Suppressor macrophage treated with lipopolysaccharide for 4 hours (primary cell): ENCODE measurements at regions not wholly inside any gene's neighbourhood (a gene's known extent, or its start where the extent isn't known, plus 50 kb on each side); places are given as distances from the start of the nearest gene placed in this dataset.
"Not testable (repeated sequence)": the region's sequence is repeated elsewhere in the genome, so short reads cannot be mapped to it uniquely, and the experiment has no call there.

Experiments
- DNase-seq: peaks from one replicate; pipeline ENCODE4 v3.0.0-alpha.2; 2020

DNA sequence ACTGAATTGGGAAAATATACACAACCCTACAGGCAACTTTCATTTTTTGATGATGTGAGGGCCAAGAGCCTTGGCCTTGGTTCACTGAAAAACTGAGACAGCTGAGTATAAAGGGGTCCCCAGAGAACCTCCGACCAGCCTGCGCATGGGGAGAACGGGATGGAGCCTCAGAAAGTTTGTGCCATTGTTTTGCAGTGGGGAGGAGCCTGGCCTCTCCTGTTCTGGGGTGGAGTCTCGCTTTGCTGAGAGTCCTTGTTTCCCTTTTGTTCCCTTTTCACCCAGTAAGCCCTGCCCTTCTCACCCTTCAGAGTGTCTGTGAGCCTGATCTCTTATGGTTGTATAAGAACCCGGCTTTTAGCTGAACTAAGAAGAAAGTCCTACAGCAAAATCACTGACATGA lies 193.2 kb upstream of the AKR1E2 start:
- no peak for DNase-seq

DNA sequence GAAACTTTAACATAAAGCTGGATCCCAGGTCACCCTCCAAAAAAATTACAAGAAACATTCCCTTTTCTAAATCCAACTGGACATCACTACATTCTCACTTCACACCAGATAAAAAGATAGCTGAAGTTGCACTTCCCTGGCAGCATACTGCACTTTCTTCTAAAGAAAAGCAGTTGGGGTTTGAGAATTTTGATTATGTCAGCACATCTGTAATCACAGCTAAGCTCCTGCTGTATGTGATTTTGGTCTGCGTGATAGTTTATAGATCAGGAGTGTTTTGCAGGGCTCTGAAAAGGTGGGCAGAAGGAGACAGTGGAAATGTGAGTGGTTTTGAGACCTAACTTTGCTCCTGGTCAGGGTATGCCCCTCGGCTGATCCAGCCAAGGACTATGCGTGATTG lies 199.1 kb upstream of the AKR1E2 start:
- no peak for DNase-seq

DNA sequence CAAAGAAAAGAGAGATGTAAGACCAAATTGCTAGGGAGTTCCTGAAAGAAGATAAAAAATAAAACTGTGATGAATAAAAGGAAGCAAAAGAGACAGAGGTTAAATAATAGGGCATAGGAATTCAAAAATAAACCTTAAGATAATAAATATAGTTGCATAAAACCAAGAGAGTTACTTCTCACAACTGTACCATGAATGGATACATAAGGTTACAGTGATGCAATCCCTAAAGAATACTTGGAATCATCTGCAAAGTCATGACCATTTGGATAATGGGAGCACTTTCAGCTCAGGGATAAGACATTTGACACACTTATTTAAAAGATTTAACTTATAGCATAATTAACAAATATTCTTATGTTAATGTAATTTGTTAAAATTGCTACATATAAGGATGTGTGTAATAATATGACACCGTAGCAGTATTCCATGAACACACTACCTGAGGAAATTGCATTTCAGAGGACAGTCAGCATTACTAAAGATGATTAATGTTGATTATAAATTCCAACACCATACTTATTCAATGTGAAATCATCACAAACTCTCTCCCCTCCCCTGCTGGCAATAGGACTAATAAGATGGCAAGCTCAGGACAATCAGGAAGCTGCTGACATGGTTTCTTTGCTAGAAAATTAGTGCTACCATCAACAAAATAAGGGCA lies 202.1 kb upstream of the AKR1E2 start:
- DNase-seq = no peak

DNA sequence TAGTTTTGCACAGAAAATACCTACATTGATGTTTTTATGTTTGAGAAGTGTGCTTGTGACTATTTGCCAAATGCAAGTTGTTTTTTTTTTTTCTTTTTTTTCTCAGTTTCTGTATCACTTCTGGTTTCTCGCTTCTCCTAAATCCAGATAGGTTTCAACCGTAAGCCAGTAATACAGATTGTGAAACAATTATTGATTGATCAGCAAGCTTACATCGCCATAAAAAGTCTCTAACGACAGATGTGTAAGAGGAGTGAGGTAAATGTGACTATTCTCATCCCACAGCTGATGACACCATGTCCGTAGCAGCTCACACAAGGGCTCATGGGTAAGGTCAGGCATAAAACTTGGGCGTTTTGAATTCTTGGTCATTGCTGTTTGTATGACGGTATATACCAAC lies 202.8 kb upstream of the AKR1E2 start:
- peak; percentile 16 for DNase-seq

DNA sequence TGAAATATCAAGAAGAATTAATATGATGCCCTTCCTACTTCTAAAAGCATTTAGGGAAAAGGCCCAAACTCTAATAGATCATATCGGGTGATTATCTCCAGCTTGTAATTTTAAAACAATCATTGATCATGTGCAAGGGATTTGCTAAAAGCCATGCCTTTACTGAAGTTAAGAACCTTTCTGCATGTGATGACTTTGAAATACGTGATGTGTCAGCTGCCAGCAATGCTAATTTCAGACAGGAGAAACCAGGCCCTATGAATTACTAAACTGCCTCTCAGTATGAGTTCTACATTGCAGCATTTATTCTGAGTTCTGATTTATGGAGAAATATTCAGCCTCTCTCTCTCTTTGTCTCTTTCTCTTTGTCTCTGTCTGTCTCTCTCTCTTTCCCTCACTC lies 203.6 kb upstream of the AKR1E2 start:
- no peak for DNase-seq

DNA sequence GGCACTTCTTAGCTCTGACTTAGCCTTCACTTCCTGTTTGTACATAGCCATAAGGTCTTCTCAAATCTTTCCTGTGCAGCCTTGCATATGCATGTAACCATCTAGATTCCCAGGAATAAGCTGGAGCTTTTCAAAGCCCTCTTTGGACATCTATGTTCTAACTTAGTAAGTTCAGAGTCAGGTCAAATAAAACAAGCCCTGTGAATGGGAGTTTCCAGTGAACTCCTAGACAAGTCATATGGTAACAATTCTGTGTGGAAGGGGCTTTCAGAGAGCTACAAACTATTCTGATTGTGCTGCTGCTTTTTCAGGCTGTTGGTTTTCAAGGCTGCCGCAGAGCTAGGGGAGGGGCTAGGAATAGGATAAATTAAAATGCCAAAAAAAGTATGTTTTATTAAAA lies 208.4 kb upstream of the AKR1E2 start:
- DNase-seq = no peak

DNA sequence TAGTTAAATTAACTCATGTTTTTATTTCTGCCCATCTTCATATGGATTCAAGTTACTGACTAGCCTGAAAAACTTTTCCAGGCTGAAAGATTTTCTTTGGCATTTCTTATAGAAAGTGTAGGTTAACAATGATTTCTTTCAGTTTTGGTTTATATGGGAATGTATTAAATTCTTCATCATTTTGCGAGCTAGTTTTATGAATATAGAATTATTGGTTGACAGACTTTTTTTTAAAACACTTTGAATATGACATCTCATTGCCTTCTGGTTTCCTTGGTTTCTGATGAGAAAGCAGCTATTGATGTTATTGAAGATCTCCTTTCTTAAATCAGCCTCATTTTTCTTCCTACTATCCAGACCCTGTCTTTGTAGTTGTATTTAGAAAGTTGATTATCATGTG lies 211.0 kb upstream of the AKR1E2 start:
- DNase-seq = no peak

DNA sequence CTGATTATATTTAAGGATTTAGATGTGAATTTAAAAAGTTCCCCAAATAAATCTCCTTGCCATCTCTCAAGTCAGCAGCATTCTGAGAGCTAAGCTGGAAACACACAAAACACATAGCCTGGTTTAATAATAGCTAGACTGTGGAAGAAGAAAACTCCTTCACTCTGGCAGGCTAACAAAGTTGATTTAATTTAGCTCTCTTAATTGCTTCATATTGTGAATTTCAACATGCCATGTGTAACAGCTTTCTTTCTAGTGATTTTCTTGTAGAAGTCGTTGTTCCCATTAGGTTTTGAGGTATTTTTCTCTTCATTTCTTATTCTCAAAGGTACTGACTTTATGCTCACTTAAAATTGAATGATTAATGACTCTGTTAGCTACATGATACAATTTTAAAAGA lies 216.8 kb upstream of the AKR1E2 start:
- no peak for DNase-seq

DNA sequence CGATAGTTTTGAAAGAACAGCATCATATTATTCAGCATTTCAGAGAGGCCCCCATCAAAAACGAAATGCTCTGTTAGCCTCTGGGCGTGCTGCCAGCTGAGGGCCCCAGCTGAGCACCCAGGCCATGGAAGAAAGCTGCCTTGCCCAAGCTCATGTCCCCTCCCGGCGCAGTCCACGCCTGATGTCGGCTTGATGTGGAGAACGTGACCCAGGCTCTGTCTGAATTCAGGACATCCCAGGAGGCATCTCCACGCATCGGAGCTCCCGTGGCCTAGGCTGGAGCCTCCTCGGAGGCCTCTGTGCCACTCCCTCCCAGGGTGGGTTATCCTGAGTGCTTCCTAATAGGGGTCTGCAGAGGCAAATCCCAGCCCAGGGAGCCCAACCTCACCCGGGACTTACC lies 218.3 kb upstream of the AKR1E2 start:
- no peak for DNase-seq

DNA sequence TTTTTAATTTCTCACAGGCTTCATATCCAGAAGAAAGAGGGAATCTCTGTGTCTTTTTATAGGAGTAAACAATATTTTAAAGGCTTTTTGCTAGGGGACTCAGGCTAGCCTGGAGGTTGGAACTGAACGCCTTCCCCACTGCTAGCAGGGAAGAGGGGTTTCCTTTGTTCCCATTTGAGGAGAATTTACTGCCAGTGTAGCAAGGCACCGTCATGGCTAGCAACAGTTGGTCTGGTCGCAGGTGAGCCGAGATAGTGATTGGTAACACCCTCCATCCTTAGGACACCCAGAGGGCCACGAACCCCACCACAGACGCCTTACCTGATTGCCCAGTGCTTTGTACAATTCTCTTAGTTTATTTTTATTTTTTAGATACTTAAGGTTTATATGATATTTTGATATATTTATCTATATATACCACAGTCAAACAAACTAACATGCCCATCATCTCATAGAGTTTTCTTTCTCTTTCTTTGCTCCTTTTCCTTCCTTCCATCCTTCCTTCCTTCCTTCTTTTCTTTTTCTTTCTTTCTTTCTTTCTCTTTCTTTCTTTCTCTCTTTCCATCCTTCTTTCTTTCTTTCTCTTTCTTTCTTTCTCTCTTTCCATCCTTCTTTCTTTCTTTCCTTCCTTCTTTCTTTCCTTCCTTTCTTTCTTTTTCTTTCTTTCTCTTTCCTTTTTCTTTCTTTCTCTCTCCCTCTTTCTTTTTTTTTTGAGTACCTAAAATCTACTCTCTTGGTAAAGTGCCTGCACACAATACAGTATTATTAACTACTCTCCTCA lies 219.0 kb upstream of the AKR1E2 start:
- DNase-seq = no peak

DNA sequence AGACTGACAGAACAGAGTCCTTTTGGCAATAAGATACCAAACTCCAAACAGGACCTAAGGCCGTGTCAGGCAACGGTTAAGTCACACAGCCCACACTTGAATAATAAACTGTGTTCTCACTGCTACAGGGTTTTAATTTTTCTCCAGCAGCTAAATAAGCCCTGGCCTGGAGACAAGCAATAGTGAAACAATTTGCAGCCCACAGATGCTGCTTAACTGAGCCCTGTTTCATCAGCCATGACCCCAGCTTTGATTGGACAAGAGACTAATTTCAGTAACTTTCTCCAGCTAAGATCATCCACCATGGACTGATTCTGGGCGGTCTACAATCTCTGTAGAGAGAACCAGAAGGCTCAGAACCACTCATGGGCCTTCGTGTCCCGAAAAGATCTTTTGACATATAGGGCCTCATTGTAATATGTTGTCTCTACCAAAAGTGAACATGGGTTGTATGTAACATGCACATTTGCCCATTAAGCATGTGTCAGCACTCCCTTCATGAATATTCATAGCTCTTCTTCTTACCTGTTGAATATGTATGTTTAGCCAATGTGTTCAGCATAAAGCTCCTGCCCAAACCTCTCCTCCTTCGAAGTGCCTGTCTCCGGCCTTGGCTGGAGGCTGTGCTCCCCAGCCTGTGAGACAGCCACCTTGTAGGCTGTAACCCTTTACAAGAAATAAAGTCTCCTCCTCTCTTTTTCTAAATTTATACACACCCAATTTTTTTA lies 223.1 kb upstream of the AKR1E2 start:
- no peak for DNase-seq

DNA sequence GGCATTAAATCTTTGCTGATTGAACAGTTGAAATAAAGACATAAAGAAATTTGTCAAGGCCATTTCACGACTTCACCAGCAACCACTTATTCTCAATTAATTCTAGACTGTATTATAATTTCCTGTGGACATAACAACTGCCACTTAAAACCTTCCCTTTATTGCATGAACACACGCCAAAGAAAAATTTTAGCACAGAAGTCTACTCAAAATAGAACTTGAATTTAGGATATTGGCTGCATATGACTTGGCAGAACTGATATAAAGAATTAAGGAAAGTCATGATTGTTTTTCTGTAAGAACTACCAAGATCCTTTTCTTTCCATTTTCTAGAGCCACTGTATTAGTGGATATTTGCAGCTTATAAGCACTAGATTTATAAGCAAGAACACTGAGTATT lies 226.5 kb upstream of the AKR1E2 start:
- DNase-seq = no peak

DNA sequence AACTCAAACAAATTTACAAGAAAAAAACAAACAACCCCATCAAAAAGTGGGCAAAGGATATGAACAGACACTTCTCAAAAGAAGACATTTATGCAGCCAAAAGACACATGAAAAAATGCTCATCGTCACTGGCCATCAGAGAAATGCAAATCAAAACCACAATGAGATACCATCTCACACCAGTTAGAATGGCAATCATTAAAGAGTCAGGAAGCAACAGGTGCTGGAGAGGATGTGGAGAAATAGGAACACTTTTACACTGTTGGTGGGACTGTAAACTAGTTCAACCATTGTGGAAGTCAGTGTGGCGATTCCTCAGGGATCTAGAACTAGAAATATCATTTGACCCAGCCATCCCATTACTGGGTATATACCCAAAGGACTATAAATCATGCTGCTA lies 228.1 kb upstream of the AKR1E2 start:
- not testable (repeated sequence) for DNase-seq

DNA sequence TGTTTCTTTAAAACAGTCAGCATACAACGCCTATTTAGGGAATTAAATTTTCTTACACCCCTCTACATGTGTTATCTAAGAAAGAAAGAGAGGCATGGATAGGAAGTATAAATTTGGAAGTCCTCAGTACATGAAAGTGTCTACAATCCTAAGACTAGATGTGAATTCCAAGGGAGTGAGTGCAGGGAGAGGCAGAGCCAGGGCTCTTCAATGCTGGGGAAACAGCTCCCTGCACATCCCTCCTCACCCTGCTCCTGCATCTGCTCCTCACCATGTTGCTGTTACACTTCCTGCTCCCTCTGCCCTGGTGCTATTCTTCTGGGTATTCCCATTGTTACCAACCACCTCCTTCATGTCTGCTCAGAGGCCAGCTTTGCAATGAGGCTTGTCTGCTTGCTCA lies 229.1 kb upstream of the AKR1E2 start:
- DNase-seq = no peak

DNA sequence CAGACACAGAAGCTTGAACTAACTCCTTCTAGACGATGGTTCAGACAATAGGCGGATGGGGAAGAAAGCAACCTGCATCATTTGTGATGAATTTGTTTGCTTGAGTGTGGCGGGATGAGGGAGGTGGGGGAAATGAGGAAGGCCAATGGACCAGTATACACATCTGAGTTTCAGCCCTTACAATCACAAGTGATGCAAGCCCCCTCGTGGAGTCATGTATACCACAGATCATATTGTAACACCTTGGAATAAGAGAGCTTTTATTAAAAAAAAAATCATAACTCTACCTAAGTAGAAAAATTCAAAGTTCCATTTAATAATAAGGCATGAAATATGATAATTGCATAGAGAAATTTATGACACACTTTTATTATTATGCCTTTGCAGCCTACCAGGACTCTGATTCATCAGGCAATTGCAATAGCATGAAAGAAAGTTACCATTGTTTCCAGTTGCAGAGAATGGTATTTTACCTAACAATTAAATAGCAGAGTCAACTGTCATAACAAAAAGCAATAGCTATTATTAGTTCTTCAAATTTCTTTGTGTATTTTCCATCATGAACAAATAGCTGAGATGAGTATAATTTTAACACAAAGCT lies 230.2 kb upstream of the AKR1E2 start:
- DNase-seq = no peak

DNA sequence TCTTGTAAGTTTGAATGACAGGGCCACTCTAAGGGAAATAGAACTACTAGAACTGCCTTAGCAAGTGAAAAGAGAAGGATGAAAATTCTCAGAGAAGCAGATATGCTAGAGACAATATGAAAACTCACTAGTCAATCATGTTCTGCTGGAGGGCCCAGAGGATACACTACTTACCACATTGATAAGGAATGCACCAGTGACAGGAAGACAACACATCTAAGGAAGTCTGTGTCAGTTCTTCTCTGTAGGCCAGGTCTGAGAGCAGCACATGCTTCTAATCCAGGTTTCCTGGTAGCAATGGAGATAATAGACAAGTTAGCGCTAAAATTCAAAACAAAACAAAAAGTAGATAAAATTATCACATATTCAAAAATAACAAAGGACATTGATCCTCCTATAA lies 235.2 kb upstream of the AKR1E2 start:
- no peak for DNase-seq

DNA sequence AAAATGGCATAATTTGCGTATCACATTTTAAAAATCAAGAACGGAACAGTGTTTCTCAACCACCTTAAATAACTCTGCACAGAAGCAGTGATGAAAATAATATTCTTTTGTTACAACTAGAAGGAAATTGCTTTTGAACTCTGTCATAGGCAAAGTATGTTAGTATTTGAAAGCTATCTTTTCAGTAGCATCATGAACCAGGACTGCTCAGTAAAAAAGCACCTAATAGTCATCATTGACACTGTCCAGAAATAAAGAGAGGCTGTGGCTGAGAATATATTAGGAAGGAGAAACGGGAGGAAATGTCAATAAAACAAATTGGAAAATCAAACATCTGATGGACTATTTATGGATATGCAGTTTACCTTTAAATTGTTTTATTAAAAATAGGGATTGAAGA lies 237.2 kb upstream of the AKR1E2 start:
- no peak for DNase-seq

DNA sequence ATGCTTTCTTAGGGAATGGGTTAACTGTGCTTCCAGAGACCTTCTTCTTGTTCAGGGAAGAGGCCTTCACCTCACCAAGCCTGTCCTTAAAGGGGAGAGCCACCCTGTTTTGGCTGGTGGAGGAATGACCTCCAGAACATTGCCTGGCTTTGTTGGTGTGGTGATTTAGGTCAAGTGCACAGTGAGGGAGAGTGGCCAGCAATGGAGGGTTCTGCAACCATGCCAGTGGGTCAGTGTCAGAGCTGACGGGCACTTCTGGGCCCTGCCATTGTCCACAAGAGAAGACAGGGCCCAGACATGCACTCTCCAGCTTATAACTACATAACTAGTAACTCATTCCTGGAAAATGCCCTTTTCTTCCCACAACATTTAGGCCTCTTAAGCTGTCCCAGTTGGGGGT lies 238.5 kb upstream of the AKR1E2 start:
- no peak for DNase-seq

DNA sequence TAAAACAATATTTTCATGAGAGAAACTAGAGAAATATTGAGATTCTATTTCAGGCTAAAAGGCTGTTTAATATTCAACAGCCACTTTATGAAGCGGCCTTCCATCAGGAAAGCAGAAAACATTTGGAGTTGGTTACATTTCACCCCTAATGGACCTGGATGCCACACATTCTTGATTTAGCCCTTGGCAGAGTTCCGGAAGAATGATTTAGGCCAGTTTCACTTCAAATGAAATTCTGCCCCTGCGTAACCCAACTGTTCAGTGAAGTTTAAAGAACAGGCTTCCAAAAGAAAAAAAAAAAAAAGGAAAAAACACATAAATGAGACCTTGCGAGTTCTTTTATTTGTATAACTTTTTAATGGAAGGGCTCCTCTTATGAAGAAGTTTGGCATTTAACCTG lies 239.2 kb upstream of the AKR1E2 start:
- no peak for DNase-seq

DNA sequence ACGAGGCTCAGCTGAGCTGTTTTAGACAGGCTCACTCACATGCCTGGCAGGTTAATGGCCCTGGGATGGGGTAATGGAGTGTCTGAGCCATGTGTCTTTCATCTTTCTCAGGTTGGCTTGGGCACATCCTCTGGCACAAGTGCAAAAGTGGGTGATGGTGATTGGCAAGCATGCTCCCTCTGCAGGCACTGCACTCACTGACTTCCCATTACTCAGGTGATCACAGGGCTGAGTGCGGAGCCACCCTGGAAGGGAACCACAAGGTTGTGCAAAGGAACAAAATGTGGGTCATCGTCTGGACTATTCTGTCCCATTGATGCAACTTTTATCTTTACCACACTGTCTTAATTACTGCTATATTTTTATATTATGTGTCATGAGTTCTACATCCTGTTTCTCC lies 244.1 kb upstream of the AKR1E2 start:
- no peak for DNase-seq

DNA sequence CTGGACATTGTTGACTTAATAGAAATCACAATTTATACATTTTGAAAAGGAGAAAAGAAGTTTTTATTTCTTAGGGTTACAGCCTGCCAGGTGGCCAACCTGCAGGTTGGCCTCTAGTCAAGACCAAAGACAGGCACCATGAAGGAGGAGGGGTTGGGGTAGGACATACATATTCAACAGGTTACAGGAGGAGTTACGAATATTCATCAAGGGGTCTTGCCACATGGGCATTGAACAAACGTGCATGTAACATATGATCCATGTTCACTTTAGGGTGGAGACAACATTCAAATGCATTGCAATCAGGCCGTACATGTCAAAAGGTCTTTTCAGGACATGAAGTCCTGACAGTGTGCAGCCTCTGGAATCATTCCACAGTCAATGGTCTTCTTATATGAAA lies 246.2 kb upstream of the AKR1E2 start:
- no peak for DNase-seq

DNA sequence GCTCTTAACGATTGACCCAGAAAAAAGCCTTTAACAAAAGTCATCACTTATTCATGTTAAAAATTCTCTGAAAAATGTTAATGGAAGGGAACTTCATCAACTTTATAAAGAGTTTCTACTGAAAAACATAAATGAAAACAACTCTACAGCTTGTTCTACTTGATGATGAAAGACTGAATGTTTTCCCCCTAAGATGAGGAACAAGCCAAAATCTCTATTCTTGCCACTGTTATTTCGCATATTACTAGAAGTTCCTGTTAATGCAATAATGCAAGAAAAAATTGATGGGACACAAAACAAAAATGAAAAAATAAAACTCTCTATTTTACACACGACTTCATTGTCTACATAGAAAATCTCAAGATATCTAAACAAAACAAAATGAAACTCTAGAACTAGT lies 249.8 kb upstream of the AKR1E2 start:
- DNase-seq = peak; percentile 10

DNA sequence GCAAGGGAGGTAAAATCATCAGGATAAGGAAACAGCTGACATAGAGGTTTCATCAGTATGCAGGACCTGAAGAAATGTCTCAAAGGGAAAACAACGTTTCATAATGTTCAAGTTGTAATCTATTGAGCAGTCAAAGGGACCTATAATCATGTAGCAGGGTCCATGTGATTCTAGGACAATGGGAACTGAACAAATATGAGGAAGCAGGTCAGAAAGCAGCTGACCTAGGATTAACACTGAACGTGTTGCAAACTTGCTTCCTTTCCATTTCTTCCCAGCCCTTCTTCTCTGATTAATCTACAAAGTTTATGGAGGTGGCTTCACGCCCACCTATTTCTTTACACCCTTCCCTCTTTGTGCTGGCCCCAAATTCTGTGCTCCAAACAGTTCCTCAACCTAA lies 256.9 kb upstream of the AKR1E2 start:
- peak; percentile 50 for DNase-seq

DNA sequence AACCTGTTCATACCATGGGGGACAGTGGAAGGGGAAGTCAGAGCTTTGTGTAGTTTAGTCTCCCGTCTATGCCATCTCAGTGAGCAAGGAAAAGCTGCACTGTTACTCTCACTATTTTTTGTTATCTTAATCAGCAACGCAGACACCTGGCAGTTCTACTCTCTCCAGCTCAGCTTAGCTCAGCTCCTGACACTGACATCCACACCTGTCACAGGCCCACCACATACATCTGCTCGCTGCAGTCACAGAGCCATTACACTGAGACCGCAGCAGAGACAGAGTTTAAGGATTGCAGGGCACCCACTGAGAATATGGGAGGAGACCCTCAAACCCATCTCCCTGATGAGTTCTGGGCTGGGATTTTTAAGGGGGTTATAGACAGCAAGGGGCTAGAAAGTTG lies 257.3 kb upstream of the AKR1E2 start:
- DNase-seq = no peak
